Astrocyte (in vitro differentiated cells and primary cell): ENCODE measurements at regions not wholly inside any gene's neighbourhood (a gene's known extent, or its start where the extent isn't known, plus 50 kb on each side); places are given as distances from the start of the nearest gene placed in this dataset.

Experiments used
- DNase-seq: peaks from one replicate; pipeline ENCODE4 v3.0.0-alpha.2; 2010; ENCODE audit warnings: low read depth
- FAIRE-seq: peaks from 2 replicates; lab custom pipeline; 2011; peaks lifted over from hg19 to GRCh38; lab: Jason Lieb, UNC
- H2AFZ ChIP-seq: 2 replicates; pipeline ENCODE4 v1.6.0; 2012; ENCODE audit warnings: low read depth, low read length, inconsistent platforms
- H3K27ac ChIP-seq: 2 replicates; pipeline ENCODE4 v1.5.1; 2011; ENCODE audit warnings: low read depth, low read length, inconsistent platforms
- H3K27me3 ChIP-seq: 2 replicates; pipeline ENCODE4 v1.6.0; 2011; ENCODE audit warnings: low read length, inconsistent platforms; ENCODE audit not compliant: insufficient read depth
- H3K36me3 ChIP-seq: 2 replicates; pipeline ENCODE4 v1.5.1; 2011; ENCODE audit warnings: low read length, inconsistent platforms; ENCODE audit not compliant: insufficient read depth
- H3K4me1 ChIP-seq: 2 replicates; pipeline ENCODE4 v1.5.1; 2011; ENCODE audit warnings: low read length, inconsistent platforms; ENCODE audit not compliant: insufficient read depth
- H3K4me2 ChIP-seq: 2 replicates; pipeline ENCODE4 v1.6.0; 2012; ENCODE audit warnings: low read length, inconsistent platforms
- H3K4me3 ChIP-seq: 2 replicates; pipeline ENCODE4 v1.5.1; 2011; ENCODE audit warnings: low read depth, mild to moderate bottlenecking, low read length, inconsistent platforms; ENCODE audit not compliant: insufficient read depth
- H3K79me2 ChIP-seq: 2 replicates; pipeline ENCODE4 v1.6.0; 2012; ENCODE audit warnings: mild to moderate bottlenecking, low read length, inconsistent platforms; ENCODE audit not compliant: insufficient read depth
- H3K9ac ChIP-seq: 2 replicates; pipeline ENCODE4 v1.6.0; 2012; ENCODE audit warnings: mild to moderate bottlenecking, low read length, inconsistent platforms
- H3K9me3 ChIP-seq: 2 replicates; pipeline ENCODE4 v1.5.1; 2012; ENCODE audit warnings: low read depth, mild to moderate bottlenecking, low read length, inconsistent platforms; ENCODE audit not compliant: insufficient read depth
- H4K20me1 ChIP-seq: 2 replicates; pipeline ENCODE4 v1.6.0; 2012; ENCODE audit warnings: low read length, inconsistent platforms; ENCODE audit not compliant: insufficient read depth
- H3K27ac Mint-ChIP-seq: one replicate; pipeline ENCODE4 v1.8.0; 2021; ENCODE audit warnings: mild to moderate bottlenecking, mixed read lengths; ENCODE audit not compliant: unreplicated experiment
- H3K27me3 Mint-ChIP-seq: one replicate; pipeline ENCODE4 v1.8.0; 2021; ENCODE audit warnings: low read depth, mixed read lengths; ENCODE audit not compliant: unreplicated experiment
- H3K36me3 Mint-ChIP-seq: one replicate; pipeline ENCODE4 v1.8.0; 2021; ENCODE audit warnings: low read depth, mixed read lengths; ENCODE audit not compliant: unreplicated experiment
- H3K4me1 Mint-ChIP-seq: one replicate; pipeline ENCODE4 v1.8.0; 2021; ENCODE audit warnings: low read depth, mixed read lengths; ENCODE audit not compliant: unreplicated experiment
- H3K4me3 Mint-ChIP-seq: one replicate; pipeline ENCODE4 v1.8.0; 2021; ENCODE audit warnings: mild to moderate bottlenecking, moderate library complexity, mixed read lengths; ENCODE audit not compliant: unreplicated experiment
- H3K9me3 Mint-ChIP-seq: one replicate; pipeline ENCODE4 v1.8.0; 2021; ENCODE audit warnings: mild to moderate bottlenecking, mixed read lengths; ENCODE audit not compliant: unreplicated experiment
- CTCF ChIP-seq: IDR thresholded peaks from 2 replicates; pipeline ENCODE4 v1.5.1; 2011; ENCODE audit warnings: low read depth, mild to moderate bottlenecking, inconsistent platforms, low read length, moderate library complexity; ENCODE audit not compliant: insufficient read depth
- EZH2 ChIP-seq: IDR thresholded peaks from 2 replicates; pipeline ENCODE4 v1.6.1; 2012; ENCODE audit warnings: mild to moderate bottlenecking, low read length, inconsistent platforms; ENCODE audit not compliant: insufficient read depth

GRCh38 chr6:133033263-133033662, 207.9 kb upstream of the EYA4 start:
- H3K4me1 ChIP-seq: no peaks in the 10 kb centered on the region
- Mint-ChIP-seq H3K27ac (no peak overlapping the region), H3K4me1 (peaks cover 3% of the 10 kb centered on the region), H3K4me3 (no peak overlapping the region), H3K36me3 (no peaks in the 10 kb centered on the region), H3K27me3 (no peaks in the 10 kb centered on the region), H3K9me3 (no peaks in the 10 kb centered on the region)
- TF ChIP-seq EZH2 (no peak), CTCF (no peak)
- H3K36me3 ChIP-seq: no peaks in the 10 kb centered on the region
- no peak overlapping the region for H2AFZ ChIP-seq
- peak; percentile 38 for DNase-seq
- H3K27me3 ChIP-seq: no peaks in the 10 kb centered on the region
- no peaks in the 10 kb centered on the region for H3K79me2 ChIP-seq
- H3K4me3 ChIP-seq: no peak overlapping the region
- no peak overlapping the region for H3K9ac ChIP-seq
- H4K20me1 ChIP-seq: no peaks in the 10 kb centered on the region
- H3K27ac ChIP-seq: no peak overlapping the region
- FAIRE-seq: no peak
- H3K9me3 ChIP-seq: no peaks in the 10 kb centered on the region
- no peak overlapping the region for H3K4me2 ChIP-seq

- Histone ChIP-seq H3K9me3 (no peaks in the 10 kb centered on the region), H3K9ac (no peak overlapping the region), H2AFZ (no peak overlapping the region), H3K27ac (no peak overlapping the region), H3K27me3 (no peaks in the 10 kb centered on the region), H3K4me2 (no peak overlapping the region), H4K20me1 (no peaks in the 10 kb centered on the region), H3K36me3 (no peaks in the 10 kb centered on the region), H3K79me2 (no peaks in the 10 kb centered on the region), H3K4me1 (no peaks in the 10 kb centered on the region), H3K4me3 (no peak overlapping the region)
- peaks cover 3% of the 10 kb centered on the region for H3K4me1 Mint-ChIP-seq
- no peaks in the 10 kb centered on the region for H3K36me3 Mint-ChIP-seq
- H3K27ac Mint-ChIP-seq: no peak overlapping the region
- FAIRE-seq (no peak), DNase-seq (no peak)
- H3K9me3 Mint-ChIP-seq: no peaks in the 10 kb centered on the region
- TF ChIP-seq CTCF: no peak
- no peak for TF ChIP-seq EZH2
- no peaks in the 10 kb centered on the region for H3K27me3 Mint-ChIP-seq
- H3K4me3 Mint-ChIP-seq: no peak overlapping the region
These were observed 206.5 kb upstream of the EYA4 start for GRCh38 chr6:133034509-133035206.

- Histone ChIP-seq H3K27me3 (no peaks in the 10 kb centered on the region), H3K27ac (no peak overlapping the region), H3K4me3 (no peak overlapping the region), H4K20me1 (no peaks in the 10 kb centered on the region), H3K4me1 (no peaks in the 10 kb centered on the region), H3K79me2 (no peaks in the 10 kb centered on the region), H3K4me2 (no peak overlapping the region), H3K36me3 (no peaks in the 10 kb centered on the region), H2AFZ (no peak overlapping the region), H3K9me3 (no peaks in the 10 kb centered on the region), H3K9ac (no peak overlapping the region)
- Mint-ChIP-seq H3K27ac (no peak overlapping the region), H3K4me1 (no peaks in the 10 kb centered on the region), H3K9me3 (no peaks in the 10 kb centered on the region), H3K4me3 (no peak overlapping the region), H3K36me3 (no peaks in the 10 kb centered on the region), H3K27me3 (no peaks in the 10 kb centered on the region)
- peak; percentile 1 for DNase-seq
- no peak for TF ChIP-seq EZH2
- TF ChIP-seq CTCF: peak; percentile 41
- no peak for FAIRE-seq
These were observed 200.9 kb upstream of the EYA4 start for GRCh38 chr6:133040094-133040802.
